ENCODE measurements at regions not wholly inside any gene's neighbourhood (a gene's known extent, or its start where the extent isn't known, plus 50 kb on each side); places are given as distances from the start of the nearest gene placed in this dataset.

DNA sequence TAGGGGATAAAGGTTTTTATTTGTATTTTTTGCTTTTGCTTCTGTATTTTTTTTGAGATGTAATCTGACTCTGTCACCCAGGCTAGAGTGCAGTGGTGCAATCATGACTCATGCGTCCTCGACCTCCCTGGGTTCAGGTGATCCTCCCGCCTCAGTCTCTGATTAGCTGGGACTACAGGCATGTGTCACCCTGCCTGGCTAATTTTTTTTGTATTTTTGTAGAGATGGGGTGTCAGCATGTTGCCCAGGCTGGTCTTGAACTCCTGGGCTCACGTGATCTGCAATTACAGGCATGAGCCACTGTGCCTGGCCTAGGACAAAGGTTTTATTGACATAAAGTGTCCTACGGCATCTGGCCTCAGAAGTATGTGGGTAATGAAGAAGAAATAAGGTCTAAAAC is 297.1 kb upstream of the C9orf72 start:
- no peak for DNase-seq (ENCODE audit: low read depth in 2 of 2)

- no peak for DNase-seq (ENCODE audit: low read depth in 2 of 2)
These were observed 306.9 kb upstream of the C9orf72 start for GRCh38 chr9:27880156-27880555.

DNA sequence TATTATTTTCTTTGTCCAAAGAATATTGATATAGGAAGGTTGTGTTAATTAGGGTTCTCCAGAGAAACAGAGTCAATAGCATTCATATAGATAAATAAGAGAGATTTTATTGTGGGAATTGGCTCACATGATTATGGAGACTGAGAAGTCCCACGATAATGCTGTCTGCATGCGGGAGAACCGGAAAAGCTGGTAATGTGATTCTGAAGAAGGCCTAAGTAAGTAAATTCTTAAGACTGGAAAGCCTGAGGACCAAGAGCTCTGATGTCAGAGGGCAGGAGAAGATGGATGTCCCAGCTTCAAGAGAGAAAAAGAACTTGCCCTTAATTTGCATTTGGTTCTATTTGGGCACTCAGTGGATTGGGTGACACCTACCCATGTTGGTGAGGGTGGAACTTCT is 307.4 kb upstream of the C9orf72 start:
- no peak for DNase-seq (ENCODE audit: low read depth in 2 of 2)

DNA sequence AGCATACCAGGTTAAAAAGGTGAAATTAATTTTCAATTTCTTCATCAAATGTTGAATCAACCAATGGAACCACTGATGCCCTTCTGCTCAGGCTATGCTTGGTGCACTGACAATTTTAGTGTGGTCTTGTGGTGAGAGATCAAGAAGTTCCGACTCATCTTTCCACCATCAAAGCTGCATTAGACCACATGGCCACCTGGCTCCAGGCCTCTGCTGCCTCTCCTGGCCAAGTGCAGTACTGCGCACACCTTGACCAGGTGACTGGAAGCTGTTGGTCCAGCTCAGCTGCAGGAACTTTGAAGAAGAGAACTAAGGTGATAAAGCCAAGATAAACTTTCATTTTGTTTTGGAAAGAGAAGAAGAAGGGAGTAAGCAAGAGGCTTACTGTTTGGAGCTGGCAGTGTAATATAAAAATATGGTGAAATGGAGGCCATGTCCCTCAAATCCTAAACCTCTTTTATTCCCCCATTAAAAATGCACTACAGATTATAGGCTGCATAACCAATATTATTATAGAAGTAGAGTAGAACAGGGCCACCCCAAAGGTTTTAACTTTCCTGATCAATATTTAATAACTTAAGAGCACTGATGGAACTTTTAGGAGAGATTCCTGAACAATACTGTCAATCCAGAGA is 315.5 kb upstream of the C9orf72 start:
- no peak for DNase-seq (ENCODE audit: low read depth in 2 of 2)

- no peak for DNase-seq (ENCODE audit: low read depth in 2 of 2)
These were observed 351.2 kb upstream of the C9orf72 start for GRCh38 chr9:27924502-27924901.

- no peak for DNase-seq (ENCODE audit: low read depth in 2 of 2)
These were observed 352.5 kb upstream of the C9orf72 start for GRCh38 chr9:27925815-27926214.

GRCh38 chr9:27929841-27930240 is 356.6 kb upstream of the C9orf72 start:
- DNase-seq (ENCODE audit: low read depth in 2 of 2): no peak

DNA sequence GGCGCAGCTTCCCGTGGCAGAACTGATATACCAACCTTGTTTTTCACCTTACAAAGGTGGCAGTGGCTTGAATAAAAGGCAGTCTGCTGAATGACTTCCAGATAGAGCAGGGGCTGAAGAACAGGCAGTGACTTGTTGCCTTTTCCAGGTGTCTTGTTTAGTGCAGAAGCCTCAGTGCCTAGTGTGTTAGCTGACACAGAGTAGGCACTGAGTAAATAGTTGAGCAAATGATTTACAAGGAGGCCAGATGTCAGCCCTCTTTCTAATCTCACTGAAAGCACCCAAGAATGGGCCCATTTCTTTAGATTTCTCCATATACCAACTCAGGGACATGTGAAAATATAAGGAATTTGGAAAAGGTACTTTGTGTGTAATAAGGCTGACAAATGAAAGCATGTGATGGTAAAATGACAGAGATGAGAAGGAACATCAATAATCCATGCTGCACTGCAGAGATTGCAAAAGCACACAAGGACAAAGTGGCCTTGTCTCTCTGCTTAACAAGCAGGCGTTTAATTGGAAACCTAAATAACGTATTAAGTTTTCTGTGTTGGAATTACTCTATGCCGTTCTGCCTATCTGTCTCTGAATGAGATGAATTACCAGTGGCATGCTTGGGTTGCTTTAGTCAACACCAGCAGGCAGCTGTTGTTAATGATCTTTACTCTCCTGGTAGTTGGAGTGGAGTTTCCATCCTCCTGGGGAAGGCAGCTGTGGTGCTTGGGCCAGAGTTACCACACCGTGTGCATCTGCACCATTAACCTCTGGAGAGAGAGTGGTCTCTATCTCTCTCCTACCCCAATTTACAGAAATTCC is 360.1 kb upstream of the C9orf72 start:
- DNase-seq (ENCODE audit: low read depth in 2 of 2): no peak

GRCh38 chr9:27934471-27934870 is 361.2 kb upstream of the C9orf72 start:
- DNase-seq (ENCODE audit: low read depth in 2 of 2): no peak

DNA sequence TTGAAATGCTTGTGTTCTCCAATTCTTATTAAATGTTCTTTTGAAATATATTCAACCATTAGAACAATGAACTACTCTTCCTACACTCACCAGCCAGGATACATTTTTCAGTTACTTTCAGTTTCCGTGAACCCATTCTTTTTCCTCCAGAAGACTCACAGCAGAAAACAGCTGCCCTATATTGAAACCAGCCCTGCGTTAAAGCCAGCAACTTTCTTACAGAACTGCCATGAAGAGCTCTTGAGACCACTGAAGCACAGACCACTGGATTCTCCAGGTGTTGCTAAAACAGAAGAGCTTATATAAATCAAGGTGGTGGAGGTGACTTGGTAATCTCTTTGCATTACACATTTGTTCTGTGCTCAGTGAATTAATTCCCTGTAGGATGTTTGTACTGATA is 365.9 kb upstream of the C9orf72 start:
- DNase-seq (ENCODE audit: low read depth in 2 of 2): no peak

- DNase-seq (ENCODE audit: low read depth in 2 of 2): no peak
These were observed 367.3 kb upstream of the C9orf72 start for GRCh38 chr9:27940535-27940934.

GRCh38 chr9:27943501-27943900 is 370.2 kb upstream of the C9orf72 start:
- DNase-seq (ENCODE audit: low read depth in 2 of 2): no peak

DNA sequence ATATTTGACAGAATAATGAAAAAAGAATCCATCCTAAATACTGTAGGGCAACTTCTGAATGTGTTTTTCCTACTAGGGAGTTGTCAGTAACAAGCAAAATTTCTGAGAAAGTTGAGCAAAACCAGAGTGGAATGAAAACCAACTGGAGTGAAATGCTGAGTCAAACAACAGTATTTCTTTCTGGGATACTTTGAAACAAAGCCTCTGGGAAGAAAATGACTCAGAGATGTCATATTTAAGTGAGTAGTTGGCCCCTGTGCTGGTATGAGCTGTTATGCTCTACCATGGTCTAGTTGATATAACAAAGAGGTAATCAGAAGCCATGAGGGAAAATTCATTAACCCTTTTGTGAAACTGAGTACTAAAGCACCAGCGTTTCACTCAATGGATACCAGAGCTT is 372.1 kb upstream of the C9orf72 start:
- peak; percentile 52 to 62 for DNase-seq (ENCODE audit: low read depth in 2 of 2)

- DNase-seq (ENCODE audit: low read depth in 2 of 2): no peak
These were observed 377.1 kb upstream of the C9orf72 start for GRCh38 chr9:27950382-27950781.

DNA sequence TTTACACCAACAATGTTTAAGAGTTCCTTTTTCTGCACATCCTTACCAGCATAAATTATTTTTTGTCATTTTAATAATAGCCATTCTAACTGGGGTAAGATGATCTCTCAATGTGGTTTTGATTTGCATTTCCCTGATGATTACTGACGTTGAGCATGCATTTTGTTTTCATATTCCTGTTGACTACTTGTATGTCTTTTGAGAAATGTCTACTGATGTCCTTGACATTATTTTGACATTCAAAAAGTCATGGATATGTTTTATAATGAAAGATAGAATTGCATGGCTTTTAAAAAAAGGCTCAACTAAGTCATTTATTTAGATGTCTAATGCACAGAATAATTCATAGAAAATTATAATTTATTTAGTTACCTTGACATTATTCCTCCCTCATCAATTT is 381.6 kb upstream of the C9orf72 start:
- DNase-seq (ENCODE audit: low read depth in 2 of 2): no peak

GRCh38 chr9:27963836-27964235 is 390.6 kb upstream of the C9orf72 start:
- no peak for DNase-seq (ENCODE audit: low read depth in 2 of 2)

- DNase-seq (ENCODE audit: low read depth in 2 of 2): no peak
These were observed 393.9 kb upstream of the C9orf72 start for GRCh38 chr9:27967210-27967609.

DNA sequence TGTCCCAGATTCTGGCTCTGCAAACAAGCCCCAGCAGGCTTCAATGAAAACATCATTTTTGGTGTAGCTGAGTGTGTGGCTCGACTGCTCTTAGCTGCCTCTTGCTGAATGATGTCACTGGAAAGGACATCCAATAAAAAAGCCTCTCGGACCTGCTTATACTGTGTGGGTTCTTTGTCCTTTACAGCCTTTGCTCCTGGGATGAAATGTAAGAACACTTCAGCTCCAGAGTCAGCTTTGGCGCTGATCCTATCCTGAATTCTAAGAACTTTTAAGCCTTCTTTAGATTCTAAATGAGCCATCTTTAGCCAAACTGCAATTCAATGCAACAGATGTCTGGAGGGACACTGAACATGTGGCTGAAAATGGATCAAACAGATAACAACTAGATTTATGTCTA is 404.6 kb upstream of the C9orf72 start:
- no peak for DNase-seq (ENCODE audit: low read depth in 2 of 2)

DNA sequence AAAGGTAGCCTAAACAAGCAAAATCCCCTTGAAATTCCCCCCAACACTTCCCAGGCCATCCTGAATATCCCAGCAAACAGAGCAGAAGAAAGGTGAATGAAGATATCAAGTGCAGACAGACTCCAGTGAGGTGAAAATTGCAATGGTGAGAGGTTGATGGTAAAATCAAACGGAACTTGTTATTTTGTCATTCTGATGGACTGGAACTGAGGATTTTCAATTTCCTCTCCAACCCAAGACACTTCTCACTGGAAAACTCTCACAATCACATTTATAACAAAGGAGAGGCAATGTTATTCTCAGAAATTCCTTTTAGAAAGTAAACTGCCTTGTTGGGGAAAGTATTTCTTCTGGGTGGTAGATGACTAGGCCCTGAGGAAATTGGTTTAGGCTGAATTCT is 412.4 kb upstream of the C9orf72 start:
- no peak for DNase-seq (ENCODE audit: low read depth in 2 of 2)

GRCh38 chr9:27990524-27990923 is 417.2 kb upstream of the C9orf72 start:
- DNase-seq (ENCODE audit: low read depth in 2 of 2): no peak

DNA sequence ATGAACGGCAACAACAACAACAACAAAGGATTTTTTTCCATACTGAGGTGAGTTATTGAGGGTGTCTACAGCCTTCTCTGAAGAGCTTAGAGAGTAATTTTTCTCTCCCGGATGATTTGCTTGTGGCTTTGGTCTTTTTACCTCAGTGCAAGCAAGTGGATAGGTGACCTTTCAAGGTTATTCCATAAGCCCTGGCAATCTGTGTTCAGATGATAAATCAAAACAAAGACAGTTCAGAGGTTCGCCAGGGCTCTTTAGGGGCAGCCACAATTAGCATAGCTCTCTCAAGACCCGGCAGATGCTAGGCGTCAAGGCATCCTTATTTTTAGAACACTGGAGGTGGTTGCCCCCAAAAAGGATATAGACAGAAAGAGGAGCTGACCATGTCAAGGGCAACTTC is 417.9 kb upstream of the C9orf72 start:
- no peak for DNase-seq (ENCODE audit: low read depth in 2 of 2)

GRCh38 chr9:28001096-28001495 is 427.8 kb upstream of the C9orf72 start:
- no peak for DNase-seq (ENCODE audit: low read depth in 2 of 2)

DNA sequence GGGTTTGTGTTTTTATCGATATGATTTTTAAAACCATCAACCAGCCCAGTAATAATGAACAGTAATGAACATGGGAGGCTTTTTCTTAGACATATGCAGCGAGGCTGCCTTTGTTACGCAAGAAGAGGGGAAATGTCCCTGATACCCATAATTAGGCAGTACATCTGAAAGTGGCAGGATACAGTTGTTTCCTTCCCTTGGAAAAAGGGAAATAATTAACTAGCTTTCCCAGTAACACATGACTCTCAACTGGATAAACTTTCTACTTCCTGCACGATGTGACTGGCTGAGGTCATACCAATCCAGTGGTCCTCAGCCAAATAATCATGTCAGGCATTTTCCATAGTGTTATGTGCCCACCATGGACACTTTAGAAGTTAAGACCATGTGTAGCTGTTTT is 431.6 kb upstream of the C9orf72 start:
- DNase-seq (ENCODE audit: low read depth in 2 of 2): no peak

- DNase-seq (ENCODE audit: low read depth in 2 of 2): no peak
These were observed 432.5 kb upstream of the C9orf72 start for GRCh38 chr9:28005779-28006178.
